ENCODE measurements at regions not wholly inside any gene's neighbourhood (a gene's known extent, or its start where the extent isn't known, plus 50 kb on each side); places are given as distances from the start of the nearest gene placed in this dataset.
"Not testable (repeated sequence)": the region's sequence is repeated elsewhere in the genome, so short reads cannot be mapped to it uniquely, and the experiment has no call there.

GRCh38 chr11:22567759-22568158 is 57.9 kb downstream of the FANCF start:
- DNase-seq (ENCODE audit: low read depth, low spot score), result no peak

GRCh38 chr11:22566293-22566692 is 59.3 kb downstream of the FANCF start:
- peak; percentile 17 for DNase-seq (ENCODE audit: low read depth, low spot score)

GRCh38 chr11:22561283-22561682 is 64.3 kb downstream of the FANCF start:
- no peak for DNase-seq (ENCODE audit: low read depth, low spot score)

- DNase-seq (ENCODE audit: low read depth, low spot score), result no peak
These were observed 66.2 kb downstream of the FANCF start for GRCh38 chr11:22559416-22559815.

GRCh38 chr11:22558664-22559063 is 67.0 kb downstream of the FANCF start:
- DNase-seq (ENCODE audit: low read depth, low spot score), result no peak

- DNase-seq (ENCODE audit: low read depth, low spot score), result no peak
These were observed 69.2 kb downstream of the FANCF start for GRCh38 chr11:22556381-22556780.

- DNase-seq (ENCODE audit: low read depth, low spot score), result no peak
These were observed 69.7 kb downstream of the FANCF start for GRCh38 chr11:22555881-22556280.

GRCh38 chr11:22554221-22554620 is 71.4 kb downstream of the FANCF start:
- no peak for DNase-seq (ENCODE audit: low read depth, low spot score)

- no peak for DNase-seq (ENCODE audit: low read depth, low spot score)
These were observed 72.7 kb downstream of the FANCF start for GRCh38 chr11:22552885-22553284.

GRCh38 chr11:22546746-22547145 is 78.9 kb downstream of the FANCF start:
- DNase-seq (ENCODE audit: low read depth, low spot score), result no peak

GRCh38 chr11:22543261-22543660 is 82.4 kb downstream of the FANCF start:
- DNase-seq (ENCODE audit: low read depth, low spot score), result no peak

- no peak for DNase-seq (ENCODE audit: low read depth, low spot score)
These were observed 85.8 kb downstream of the FANCF start for GRCh38 chr11:22539821-22540256.

- DNase-seq (ENCODE audit: low read depth, low spot score), result no peak
These were observed 89.6 kb downstream of the FANCF start for GRCh38 chr11:22536071-22536470.

- peak; percentile 78 for DNase-seq (ENCODE audit: low read depth, low spot score)
These were observed 96.8 kb downstream of the FANCF start for GRCh38 chr11:22528612-22529429.

- no peak for DNase-seq (ENCODE audit: low read depth, low spot score)
These were observed 103.4 kb downstream of the FANCF start for GRCh38 chr11:22522225-22522624.

GRCh38 chr11:22521226-22521625 is 104.4 kb downstream of the FANCF start:
- no peak for DNase-seq (ENCODE audit: low read depth, low spot score)

- DNase-seq (ENCODE audit: low read depth, low spot score), result no peak
These were observed 105.1 kb downstream of the FANCF start for GRCh38 chr11:22520521-22520920.

GRCh38 chr11:22518344-22518743 is 107.3 kb downstream of the FANCF start:
- DNase-seq (ENCODE audit: low read depth, low spot score), result not testable (repeated sequence)

- no peak for DNase-seq (ENCODE audit: low read depth, low spot score)
These were observed 109.5 kb downstream of the FANCF start for GRCh38 chr11:22516111-22516510.

- no peak for DNase-seq (ENCODE audit: low read depth, low spot score)
These were observed 113.2 kb downstream of the FANCF start for GRCh38 chr11:22512457-22512856.

- no peak for DNase-seq (ENCODE audit: low read depth, low spot score)
These were observed 114.9 kb downstream of the FANCF start for GRCh38 chr11:22510741-22511140.

- DNase-seq (ENCODE audit: low read depth, low spot score), result no peak
These were observed 115.6 kb downstream of the FANCF start for GRCh38 chr11:22510010-22510409.

- no peak for DNase-seq (ENCODE audit: low read depth, low spot score)
These were observed 117.0 kb downstream of the FANCF start for GRCh38 chr11:22508665-22509064.

GRCh38 chr11:22497474-22497873 is 128.1 kb downstream of the FANCF start:
- no peak for DNase-seq (ENCODE audit: low read depth, low spot score)

Data from ELF-1 (cell line).